Effector CD4-positive, alpha-beta T cell (primary cell): ENCODE measurements at regions not wholly inside any gene's neighbourhood (a gene's known extent, or its start where the extent isn't known, plus 50 kb on each side); places are given as distances from the start of the nearest gene placed in this dataset.

Experiments
- DNase-seq: peaks from one replicate; pipeline ENCODE4 v3.0.0-alpha.2; 2020

GRCh38 chr2:121860758-121861227, 105.3 kb downstream of the TSN start:
- DNase-seq = no peak

- no peak for DNase-seq
Measured at GRCh38 chr2:121862286-121862685, 106.8 kb downstream of the TSN start.

GRCh38 chr2:121865914-121866313, 110.5 kb downstream of the TSN start:
- no peak for DNase-seq

GRCh38 chr2:121866789-121867188, 111.3 kb downstream of the TSN start:
- DNase-seq = no peak

GRCh38 chr2:121868652-121869051, 113.2 kb downstream of the TSN start:
- DNase-seq = no peak

GRCh38 chr2:121869363-121869762, 113.9 kb downstream of the TSN start:
- no peak for DNase-seq

- DNase-seq = no peak
Measured at GRCh38 chr2:121869873-121870272, 114.4 kb downstream of the TSN start.

- no peak for DNase-seq
Measured at GRCh38 chr2:121872651-121873050, 117.2 kb downstream of the TSN start.

GRCh38 chr2:121873864-121874263, 118.4 kb downstream of the TSN start:
- DNase-seq = no peak

- DNase-seq = no peak
Measured at GRCh38 chr2:121875585-121876185, 120.2 kb downstream of the TSN start.

GRCh38 chr2:121877366-121877765, 121.9 kb downstream of the TSN start:
- no peak for DNase-seq

- no peak for DNase-seq
Measured at GRCh38 chr2:121880283-121880682, 124.8 kb downstream of the TSN start.

GRCh38 chr2:121881038-121881437, 125.6 kb downstream of the TSN start:
- no peak for DNase-seq

- DNase-seq = no peak
Measured at GRCh38 chr2:121881950-121882349, 126.5 kb downstream of the TSN start.

GRCh38 chr2:121884078-121884477, 128.6 kb downstream of the TSN start:
- DNase-seq = no peak

- no peak for DNase-seq
Measured at GRCh38 chr2:121884511-121884921, 129.1 kb downstream of the TSN start.

GRCh38 chr2:121886059-121886458, 130.6 kb downstream of the TSN start:
- DNase-seq = no peak

GRCh38 chr2:121887513-121888188, 132.2 kb downstream of the TSN start:
- no peak for DNase-seq

- DNase-seq = no peak
Measured at GRCh38 chr2:121888189-121888557, 132.7 kb downstream of the TSN start.

- DNase-seq = no peak
Measured at GRCh38 chr2:121890041-121890440, 134.6 kb downstream of the TSN start.

GRCh38 chr2:121895723-121896571, 140.5 kb downstream of the TSN start:
- DNase-seq = no peak

GRCh38 chr2:121897335-121897970, 142.0 kb downstream of the TSN start:
- no peak for DNase-seq

GRCh38 chr2:121898483-121898882, 143.0 kb downstream of the TSN start:
- no peak for DNase-seq
